K562 (cell line): ENCODE measurements at regions not wholly inside any gene's neighbourhood (a gene's known extent, or its start where the extent isn't known, plus 50 kb on each side); places are given as distances from the start of the nearest gene placed in this dataset.

Source experiments
- CXXC5 ChIP-seq: fragments of 250-450 bp; sonication (Bioruptor Pico); IDR thresholded peaks from 2 replicates; pipeline ENCODE4 v1.8.0; 2022; ENCODE audit warnings: inconsistent platforms, mild to moderate bottlenecking, moderate library complexity
- POLR2A ChIP-seq: fragments of 450-650 bp; conservative IDR thresholded peaks from 2 replicates; pipeline ENCODE4 v1.6.1; 2016
- POLR2AphosphoS5 ChIP-seq: IDR thresholded peaks from 2 replicates; pipeline ENCODE4 v1.6.1; 2011; ENCODE audit warnings: mild to moderate bottlenecking, low read depth, low read length, moderate library complexity; ENCODE audit not compliant: control insufficient read depth, insufficient read depth
- TCF7 ChIP-seq: sonication (generic); IDR thresholded peaks from 2 replicates; pipeline ENCODE4 v1.6.1; 2016; ENCODE audit warnings: antibody characterized with exemption, borderline replicate concordance
- ZNF274 ChIP-seq: IDR thresholded peaks from 2 replicates; pipeline ENCODE4 v1.6.1; 2011; ENCODE audit warnings: low read depth, mild to moderate bottlenecking, low read length, moderate library complexity, borderline replicate concordance
- TF ChIP-seq, protein P1 (sequence below): fragments of 450-650 bp; formaldehyde crosslinking; IDR thresholded peaks from 2 replicates; pipeline ENCODE4 v1.4.0; 2020; ENCODE audit warnings: mild to moderate bottlenecking, mixed read lengths
- TF ChIP-seq, protein P2 (sequence below): fragments of 250-450 bp; sonication (Bioruptor Pico); IDR thresholded peaks from 2 replicates; pipeline ENCODE4 v1.5.0; 2020; ENCODE audit warnings: mild to moderate bottlenecking

DNA sequence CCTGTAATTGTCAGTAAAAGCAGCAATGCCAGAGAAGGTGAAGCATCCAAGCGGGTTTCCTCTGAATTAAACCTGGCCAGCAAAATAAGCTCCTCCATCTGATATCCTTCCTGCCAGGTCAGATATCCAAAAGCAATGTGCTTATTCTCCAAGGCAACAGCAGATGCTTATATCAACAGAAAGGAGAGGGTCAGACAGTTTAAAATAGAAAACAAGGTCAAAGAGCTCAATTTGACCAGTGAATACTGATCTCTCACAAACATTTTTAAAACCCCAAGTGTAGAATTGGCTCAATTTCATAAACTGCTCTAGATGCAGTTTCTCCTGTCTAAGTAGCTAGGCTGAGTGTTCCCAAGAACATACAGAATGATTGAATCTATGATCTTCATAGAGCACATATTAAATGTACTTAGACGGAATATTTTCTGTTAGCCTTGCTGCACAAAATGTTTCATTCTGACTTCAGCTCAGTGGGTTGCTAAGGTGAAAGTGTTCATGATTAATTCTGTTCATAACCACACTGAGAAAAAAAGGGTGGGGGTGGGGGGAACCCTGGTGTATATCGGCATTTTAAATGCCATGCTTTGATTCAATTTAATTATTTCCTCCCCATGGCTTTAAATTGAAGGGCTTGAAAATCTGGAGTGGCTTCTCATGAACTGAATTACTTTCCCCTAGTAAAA lies 174.2 kb upstream of the ARHGAP20 start:
- TF ChIP-seq, protein P1, sequence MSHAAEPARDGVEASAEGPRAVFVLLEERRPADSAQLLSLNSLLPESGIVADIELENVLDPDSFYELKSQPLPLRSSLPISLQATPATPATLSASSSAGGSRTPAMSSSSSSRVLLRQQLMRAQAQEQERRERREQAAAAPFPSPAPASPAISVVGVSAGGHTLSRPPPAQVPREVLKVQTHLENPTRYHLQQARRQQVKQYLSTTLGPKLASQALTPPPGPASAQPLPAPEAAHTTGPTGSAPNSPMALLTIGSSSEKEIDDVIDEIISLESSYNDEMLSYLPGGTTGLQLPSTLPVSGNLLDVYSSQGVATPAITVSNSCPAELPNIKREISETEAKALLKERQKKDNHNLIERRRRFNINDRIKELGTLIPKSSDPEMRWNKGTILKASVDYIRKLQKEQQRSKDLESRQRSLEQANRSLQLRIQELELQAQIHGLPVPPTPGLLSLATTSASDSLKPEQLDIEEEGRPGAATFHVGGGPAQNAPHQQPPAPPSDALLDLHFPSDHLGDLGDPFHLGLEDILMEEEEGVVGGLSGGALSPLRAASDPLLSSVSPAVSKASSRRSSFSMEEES (CRISPR knock-in tag), result no peak
- no peak for TF ChIP-seq POLR2A
- TF ChIP-seq POLR2AphosphoS5, result no peak
- TF ChIP-seq CXXC5 (CRISPR knock-in tag), result no peak
- no peak for TF ChIP-seq TCF7
- TF ChIP-seq, protein P2, sequence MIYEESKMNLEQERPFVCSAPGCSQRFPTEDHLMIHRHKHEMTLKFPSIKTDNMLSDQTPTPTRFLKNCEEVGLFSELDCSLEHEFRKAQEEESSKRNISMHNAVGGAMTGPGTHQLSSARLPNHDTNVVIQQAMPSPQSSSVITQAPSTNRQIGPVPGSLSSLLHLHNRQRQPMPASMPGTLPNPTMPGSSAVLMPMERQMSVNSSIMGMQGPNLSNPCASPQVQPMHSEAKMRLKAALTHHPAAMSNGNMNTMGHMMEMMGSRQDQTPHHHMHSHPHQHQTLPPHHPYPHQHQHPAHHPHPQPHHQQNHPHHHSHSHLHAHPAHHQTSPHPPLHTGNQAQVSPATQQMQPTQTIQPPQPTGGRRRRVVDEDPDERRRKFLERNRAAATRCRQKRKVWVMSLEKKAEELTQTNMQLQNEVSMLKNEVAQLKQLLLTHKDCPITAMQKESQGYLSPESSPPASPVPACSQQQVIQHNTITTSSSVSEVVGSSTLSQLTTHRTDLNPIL, result no peak
- no peak for TF ChIP-seq ZNF274
